Duodenal mucosa (tissue), 2 donors: ENCODE measurements at regions not wholly inside any gene's neighbourhood (a gene's known extent, or its start where the extent isn't known, plus 50 kb on each side); places are given as distances from the start of the nearest gene placed in this dataset.

Experiments
- H3K27ac ChIP-seq: one replicate; pipeline ENCODE4 v1.7.0; 2013; ENCODE audit warnings: low read depth, low read length
- H3K27me3 ChIP-seq, 2 donors: one replicate each; pipeline ENCODE4 v1.7.0; 2013; ENCODE audit warnings: low read length in 2 of 2, control low read depth in 1 of 2; ENCODE audit not compliant: insufficient read depth in 2 of 2, control insufficient read depth in 1 of 2
- H3K36me3 ChIP-seq, 2 donors: one replicate each; pipeline ENCODE4 v1.7.0; 2013; ENCODE audit warnings: low read length in 2 of 2, control low read depth in 1 of 2; ENCODE audit not compliant: insufficient read depth in 2 of 2, control insufficient read depth in 1 of 2
- H3K4me1 ChIP-seq, 2 donors: one replicate each; pipeline ENCODE4 v1.7.0; 2013; ENCODE audit warnings: low read length in 2 of 2, control low read depth in 1 of 2; ENCODE audit not compliant: insufficient read depth in 2 of 2, control insufficient read depth in 1 of 2
- H3K4me3 ChIP-seq, 2 donors: one replicate each; pipeline ENCODE4 v1.7.0; 2013; ENCODE audit warnings: low read length in 2 of 2, low read depth in 1 of 2
- H3K9ac ChIP-seq, 2 donors: one replicate each; pipeline ENCODE4 v1.7.0; 2013; ENCODE audit warnings: low read length in 2 of 2, low read depth in 1 of 2
- H3K9me3 ChIP-seq, 2 donors: one replicate each; pipeline ENCODE4 v1.7.0; 2013; ENCODE audit warnings: low read length in 2 of 2, control low read depth in 1 of 2; ENCODE audit not compliant: control insufficient read depth in 1 of 2

- no peaks in the 10 kb centered on the region for H3K36me3 ChIP-seq
- peaks cover 0 to 3% of the 10 kb centered on the region in 2 donors for H3K4me1 ChIP-seq
- H3K27me3 ChIP-seq: no peaks in the 10 kb centered on the region
- no peak overlapping the region for H3K9ac ChIP-seq
- H3K9me3 ChIP-seq: no peaks in the 10 kb centered on the region
- H3K27ac ChIP-seq: no peak overlapping the region
- no peak overlapping the region for H3K4me3 ChIP-seq
Measured at GRCh38 chr10:31081937-31082840, 50.5 kb upstream of the ZNF438 start.

DNA sequence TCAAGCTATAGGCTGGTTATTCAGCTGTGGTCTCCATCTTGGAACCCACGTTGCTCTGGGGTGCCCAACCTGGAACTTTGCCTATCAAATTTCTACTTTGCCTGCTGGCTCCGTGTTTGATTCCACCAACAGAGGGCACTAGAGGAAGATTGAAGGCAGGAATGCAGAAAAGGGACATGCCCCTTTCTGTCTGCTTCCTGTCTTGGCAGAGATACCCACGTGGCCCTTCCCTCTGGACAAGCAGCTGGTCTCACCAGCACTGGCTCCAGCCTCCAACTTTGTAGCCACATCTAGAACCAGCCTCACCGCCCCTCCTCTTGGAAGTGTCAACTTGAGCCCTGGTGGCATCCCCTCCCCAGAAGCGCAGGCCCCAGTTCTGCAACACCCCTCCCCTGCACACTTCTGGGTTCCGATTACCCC lies 52.1 kb upstream of the ZNF438 start:
- Histone ChIP-seq H3K27ac (no peak overlapping the region), H3K36me3 (no peaks in the 10 kb centered on the region), H3K27me3 (no peaks in the 10 kb centered on the region), H3K4me1 (peaks cover 0 to 3% of the 10 kb centered on the region in 2 donors), H3K9ac (no peak overlapping the region), H3K4me3 (no peak overlapping the region), H3K9me3 (no peaks in the 10 kb centered on the region)

DNA sequence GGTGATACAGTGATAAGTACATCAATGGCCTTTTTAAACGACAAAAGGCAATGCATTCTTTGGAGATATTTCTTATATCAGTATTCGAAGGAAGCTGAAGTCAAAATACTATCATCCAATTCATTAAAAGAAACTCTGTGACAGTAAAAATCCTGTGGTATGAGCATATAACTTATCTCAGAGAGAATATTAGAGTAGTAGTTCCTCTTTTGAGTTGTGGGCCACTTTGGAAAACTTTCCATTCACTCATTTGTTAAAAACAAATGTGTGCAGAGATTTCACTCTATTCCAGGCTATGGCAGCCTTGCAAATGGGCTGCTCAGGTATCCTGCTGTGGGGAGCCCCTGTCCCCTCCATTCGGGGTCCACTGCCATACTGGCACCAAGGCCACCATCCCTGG lies 55.3 kb upstream of the ZNF438 start:
- Histone ChIP-seq H3K9ac (no peak overlapping the region), H3K27ac (no peak overlapping the region), H3K36me3 (no peaks in the 10 kb centered on the region), H3K9me3 (no peaks in the 10 kb centered on the region), H3K4me3 (no peak overlapping the region), H3K27me3 (no peaks in the 10 kb centered on the region), H3K4me1 (peaks cover 0 to 3% of the 10 kb centered on the region in 2 donors)

- Histone ChIP-seq H3K4me1 (peaks cover 0 to 3% of the 10 kb centered on the region in 2 donors), H3K9me3 (no peaks in the 10 kb centered on the region), H3K27ac (no peak overlapping the region), H3K27me3 (no peaks in the 10 kb centered on the region), H3K9ac (no peak overlapping the region), H3K4me3 (no peak overlapping the region), H3K36me3 (no peaks in the 10 kb centered on the region)
Measured at GRCh38 chr10:31087851-31088250, 56.2 kb upstream of the ZNF438 start.

GRCh38 chr10:31090894-31091607 lies 59.4 kb upstream of the ZNF438 start:
- H3K27me3 ChIP-seq: no peaks in the 10 kb centered on the region
- no peak overlapping the region for H3K27ac ChIP-seq
- H3K4me1 ChIP-seq: no peaks in the 10 kb centered on the region

GRCh38 chr10:31095677-31096560 lies 64.3 kb upstream of the ZNF438 start:
- Histone ChIP-seq H3K27me3 (no peaks in the 10 kb centered on the region), H3K4me1 (peaks cover 0 to 2% of the 10 kb centered on the region in 2 donors), H3K27ac (no peak overlapping the region), H3K9ac (no peak overlapping the region), H3K36me3 (no peaks in the 10 kb centered on the region), H3K4me3 (no peak overlapping the region), H3K9me3 (no peaks in the 10 kb centered on the region)

More at GRCh38 chr10:31090894-31091607, 59.4 kb upstream of the ZNF438 start:
- no peaks in the 10 kb centered on the region for H3K36me3 ChIP-seq
- no peak overlapping the region for H3K4me3 ChIP-seq
- no peak overlapping the region for H3K9ac ChIP-seq
- no peaks in the 10 kb centered on the region for H3K9me3 ChIP-seq

- no peak overlapping the region for H3K4me3 ChIP-seq
- peaks cover 0 to 5% of the 10 kb centered on the region in 2 donors for H3K4me1 ChIP-seq
- no peaks in the 10 kb centered on the region for H3K9me3 ChIP-seq
- no peak overlapping the region for H3K9ac ChIP-seq
- H3K27me3 ChIP-seq: no peaks in the 10 kb centered on the region
- no peak overlapping the region for H3K27ac ChIP-seq
- no peaks in the 10 kb centered on the region for H3K36me3 ChIP-seq
Measured at GRCh38 chr10:31098046-31098445, 66.4 kb upstream of the ZNF438 start.

- H3K9ac ChIP-seq: no peak overlapping the region
- H3K27me3 ChIP-seq: no peaks in the 10 kb centered on the region
- peaks cover 0 to 5% of the 10 kb centered on the region in 2 donors for H3K4me1 ChIP-seq
- H3K27ac ChIP-seq: no peak overlapping the region
- no peaks in the 10 kb centered on the region for H3K9me3 ChIP-seq
- no peaks in the 10 kb centered on the region for H3K36me3 ChIP-seq
- no peak overlapping the region for H3K4me3 ChIP-seq
Measured at GRCh38 chr10:31099094-31099493, 67.4 kb upstream of the ZNF438 start.

DNA sequence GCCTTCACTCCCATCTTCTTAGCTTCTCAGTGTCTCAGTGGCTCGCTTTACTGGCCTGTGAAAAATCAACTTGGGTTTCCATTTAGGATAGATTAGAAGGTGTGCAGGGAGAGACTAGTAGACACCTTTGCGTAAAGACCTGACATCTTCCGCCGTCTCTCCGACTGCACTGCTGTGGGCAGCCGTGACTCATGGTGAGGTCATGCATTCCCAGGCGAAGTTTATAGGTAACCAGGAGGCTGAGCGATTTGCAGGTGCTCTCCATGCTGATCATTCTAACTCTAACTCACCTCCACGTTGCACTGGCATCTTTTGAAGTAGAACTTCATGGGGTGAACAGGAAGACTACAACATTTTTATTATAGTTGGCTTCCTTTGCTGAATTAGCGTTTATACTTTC lies 68.0 kb upstream of the ZNF438 start:
- no peaks in the 10 kb centered on the region for H3K27me3 ChIP-seq
- no peak overlapping the region for H3K27ac ChIP-seq
- no peaks in the 10 kb centered on the region for H3K36me3 ChIP-seq
- H3K4me1 ChIP-seq: peaks cover 0 to 5% of the 10 kb centered on the region in 2 donors
- H3K9ac ChIP-seq: no peak overlapping the region
- H3K9me3 ChIP-seq: no peaks in the 10 kb centered on the region
- H3K4me3 ChIP-seq: no peak overlapping the region
